Erythroblast (primary cell): ENCODE measurements at regions not wholly inside any gene's neighbourhood (a gene's known extent, or its start where the extent isn't known, plus 50 kb on each side); places are given as distances from the start of the nearest gene placed in this dataset.
"Not testable (repeated sequence)": the region's sequence is repeated elsewhere in the genome, so short reads cannot be mapped to it uniquely, and the experiment has no call there.

Source experiments
- GATA1 ChIP-seq: IDR thresholded peaks from 2 replicates; pipeline ENCODE4 v1.6.1; 2011; ENCODE audit warnings: low read depth, mild to moderate bottlenecking, control low read depth, low read length, moderate library complexity
- POLR2A ChIP-seq: IDR thresholded peaks from 2 replicates; pipeline ENCODE4 v1.6.1; 2011; ENCODE audit warnings: mild to moderate bottlenecking, low read length

DNA sequence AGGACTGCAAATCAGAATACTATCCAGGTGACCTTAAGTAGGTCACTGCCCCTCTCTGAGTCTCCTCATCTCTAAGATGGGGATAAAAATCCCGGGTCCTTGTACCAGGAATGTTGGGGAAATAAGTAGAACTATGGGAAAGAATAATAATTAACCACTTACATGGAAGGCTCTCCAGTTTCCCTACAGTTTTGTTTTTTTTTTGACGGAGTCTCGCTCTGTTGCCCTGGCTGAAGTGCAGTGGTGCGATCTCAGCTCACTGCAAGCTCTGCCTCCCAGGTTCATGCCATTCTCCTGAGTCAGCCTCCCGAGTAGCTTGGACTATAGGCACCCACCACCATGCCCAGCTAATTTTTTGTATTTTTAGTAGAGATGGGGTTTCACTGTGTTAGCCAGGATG is 234.7 kb downstream of the EMX2 start:
- TF ChIP-seq POLR2A, GATA1: not testable (repeated sequence)
